Fibroblast of skin of back (primary cell): ENCODE measurements at regions not wholly inside any gene's neighbourhood (a gene's known extent, or its start where the extent isn't known, plus 50 kb on each side); places are given as distances from the start of the nearest gene placed in this dataset.

Source experiments
- DNase-seq: peaks from one replicate; pipeline ENCODE4 v3.0.0-alpha.2; 2013

- no peak for DNase-seq
Observed at GRCh38 chr18:57249179-57249578, 102.3 kb downstream of the BOD1L2 start.

DNA sequence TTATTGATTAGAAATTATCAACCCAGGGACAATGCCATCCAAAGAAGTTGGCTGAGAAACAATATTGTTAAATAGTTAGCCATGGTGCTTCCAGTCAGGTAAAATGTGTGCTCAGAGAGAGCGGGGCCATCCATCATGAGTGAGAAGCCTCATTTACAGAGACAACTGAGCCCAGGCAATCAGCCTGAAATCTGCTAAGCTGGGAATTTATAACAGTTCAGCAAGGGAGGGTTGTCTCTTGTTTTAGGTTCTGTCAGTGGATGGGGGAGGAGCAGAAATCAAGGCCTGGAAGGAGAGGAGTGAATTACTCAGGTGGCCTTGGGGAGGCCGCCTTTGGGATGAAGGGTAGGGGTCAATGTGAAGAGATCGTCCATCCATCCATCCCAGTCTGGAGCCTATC, 102.5 kb upstream of the ST8SIA3 start:
- DNase-seq, result no peak

- no peak for DNase-seq
Observed at GRCh38 chr18:57251747-57252146, 100.6 kb upstream of the ST8SIA3 start.

DNA sequence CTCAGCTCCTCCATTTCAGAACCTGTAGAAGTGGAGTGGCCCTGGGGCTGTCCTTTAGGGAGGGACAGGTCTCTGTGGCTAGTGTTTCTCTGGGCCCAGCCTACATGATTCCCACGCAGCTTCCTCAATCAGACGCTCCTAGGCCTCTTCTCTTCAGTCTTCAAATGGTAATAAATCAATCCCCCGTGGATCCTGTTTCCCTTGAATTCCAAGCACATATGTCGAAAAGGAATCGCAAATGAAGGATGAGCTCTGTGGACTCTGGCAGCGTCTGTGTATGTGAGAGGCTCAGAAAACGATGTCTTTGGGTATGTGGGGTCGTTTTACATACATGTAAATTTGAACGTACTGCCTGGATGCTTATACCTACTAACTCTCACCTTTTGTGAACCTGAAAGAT, 98.5 kb upstream of the ST8SIA3 start:
- no peak for DNase-seq

GRCh38 chr18:57258131-57258777, 94.1 kb upstream of the ST8SIA3 start:
- no peak for DNase-seq

DNA sequence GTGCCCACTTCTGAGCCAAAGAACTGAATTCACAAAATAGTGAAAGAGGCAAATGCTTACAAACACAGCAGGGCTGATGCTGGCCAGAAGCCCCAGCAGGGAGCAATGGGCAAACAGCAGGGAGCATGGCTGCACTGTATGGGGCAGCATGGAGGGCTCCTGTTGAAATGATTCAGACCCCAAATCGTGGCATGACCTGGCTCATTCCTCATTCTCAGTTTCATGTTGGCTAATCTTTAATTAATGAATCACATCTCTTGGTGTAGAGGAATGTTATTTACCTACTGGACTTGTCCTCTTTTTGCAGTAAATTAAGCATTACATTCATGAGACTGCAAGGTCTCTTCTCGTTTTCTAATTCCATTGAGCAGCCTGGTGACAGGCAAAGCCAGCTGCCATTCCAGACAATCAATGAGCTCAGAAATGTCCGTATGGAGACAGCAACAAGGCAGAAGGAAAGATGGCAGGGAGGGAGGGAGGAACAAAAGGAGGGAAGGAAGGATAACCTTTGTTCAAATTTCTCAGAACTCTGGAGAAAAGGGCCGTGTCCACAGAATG, 84.9 kb upstream of the ST8SIA3 start:
- no peak for DNase-seq

GRCh38 chr18:57269756-57270155, 82.6 kb upstream of the ST8SIA3 start:
- no peak for DNase-seq

DNA sequence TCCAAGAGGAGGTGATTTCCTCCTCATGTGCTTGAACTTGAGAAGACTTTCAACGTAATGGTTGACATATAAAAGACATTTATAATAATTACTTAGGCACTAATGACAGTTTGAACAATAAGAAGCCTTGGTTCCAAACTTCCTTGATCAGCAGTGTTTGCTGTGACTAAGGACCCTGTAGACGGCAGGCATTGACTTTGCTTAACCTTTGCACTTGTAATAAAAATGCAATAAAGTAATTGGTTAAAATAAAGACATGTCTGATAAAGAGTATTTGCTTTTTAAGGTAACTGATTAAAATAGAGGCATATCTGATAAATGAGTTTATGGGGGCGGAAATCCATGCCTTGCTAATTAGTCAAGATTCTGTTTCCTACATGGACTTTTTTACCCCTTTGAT, 82.2 kb upstream of the ST8SIA3 start:
- DNase-seq, result no peak

DNA sequence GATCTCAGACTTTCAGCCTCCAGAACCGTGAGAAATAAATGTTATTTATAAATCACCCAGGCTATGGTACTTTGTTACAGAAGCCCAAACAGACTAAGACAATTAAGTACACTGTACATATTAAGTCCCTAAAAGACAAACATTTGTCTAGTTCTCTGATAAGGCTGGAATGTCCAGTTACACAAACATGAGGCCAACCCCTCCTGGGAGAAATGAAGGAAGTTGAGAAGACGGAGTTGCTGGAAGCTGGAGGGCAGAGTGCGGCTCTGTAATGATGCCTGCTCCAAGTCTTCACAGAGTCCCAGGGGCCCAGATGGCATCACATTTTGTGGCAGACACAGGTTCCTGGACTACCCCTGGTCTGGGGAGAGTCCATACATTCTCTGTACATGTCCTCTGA, 79.2 kb upstream of the ST8SIA3 start:
- no peak for DNase-seq

DNA sequence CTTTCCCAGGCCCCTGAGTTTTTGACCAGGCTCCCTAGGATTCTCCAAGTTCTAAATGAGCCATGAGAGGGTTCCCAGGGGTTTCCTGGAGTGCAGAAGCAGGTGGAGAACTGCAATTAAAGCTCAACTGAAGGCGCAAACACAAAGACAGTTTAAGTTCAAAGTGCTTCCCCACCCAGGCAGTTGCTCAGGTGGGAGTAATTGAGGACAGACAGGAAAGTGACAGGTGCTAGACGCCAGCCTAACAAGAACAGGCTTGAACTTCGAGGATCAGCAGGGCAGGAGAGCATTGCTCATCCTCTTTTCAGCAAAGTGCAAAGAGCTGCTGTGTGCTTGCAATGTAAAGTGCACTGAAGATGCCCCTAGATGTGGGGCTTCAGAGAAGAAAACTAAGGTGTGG, 77.2 kb upstream of the ST8SIA3 start:
- no peak for DNase-seq

GRCh38 chr18:57276829-57277228, 75.5 kb upstream of the ST8SIA3 start:
- DNase-seq, result no peak

DNA sequence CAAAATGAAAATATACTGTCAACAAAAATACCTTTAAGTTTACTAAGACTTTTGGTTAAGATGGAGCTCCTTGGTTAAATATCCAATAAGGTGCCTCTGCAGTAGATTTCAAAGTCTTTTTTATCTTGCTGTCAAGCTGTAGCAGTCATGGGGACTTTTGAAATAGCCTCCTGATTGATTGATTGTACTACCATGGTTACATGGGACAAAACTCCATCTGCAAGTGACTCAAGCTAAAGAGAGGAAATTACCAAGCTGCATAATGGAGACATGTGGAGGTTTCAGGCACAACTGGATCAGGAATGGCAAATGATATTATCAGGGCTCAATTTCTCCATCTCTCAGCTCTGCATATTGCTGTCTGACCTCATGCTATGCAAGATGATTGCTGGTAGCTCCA, 73.4 kb upstream of the ST8SIA3 start:
- DNase-seq, result no peak

- DNase-seq, result no peak
Observed at GRCh38 chr18:57281519-57281918, 70.8 kb upstream of the ST8SIA3 start.

GRCh38 chr18:57286949-57287348, 65.4 kb upstream of the ST8SIA3 start:
- DNase-seq, result no peak

DNA sequence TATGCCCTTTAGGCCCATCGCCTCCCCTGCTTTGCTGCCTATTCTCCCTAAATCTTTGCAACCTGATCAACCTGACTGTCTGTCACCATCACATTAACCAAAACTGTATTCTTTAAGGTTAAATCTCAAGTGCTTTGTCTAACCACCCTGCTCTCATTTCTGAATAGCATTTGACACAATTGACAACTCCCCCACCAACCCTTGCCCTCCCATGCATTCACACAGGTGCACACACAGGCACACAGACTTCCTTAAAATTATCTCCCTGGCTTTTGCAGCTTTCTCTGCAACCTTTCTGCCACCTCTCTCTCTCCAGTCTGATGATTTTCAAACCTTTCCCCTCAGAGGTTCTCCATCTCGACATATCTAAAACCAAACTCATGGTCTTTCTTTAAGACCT, 64.6 kb upstream of the ST8SIA3 start:
- DNase-seq, result no peak

DNA sequence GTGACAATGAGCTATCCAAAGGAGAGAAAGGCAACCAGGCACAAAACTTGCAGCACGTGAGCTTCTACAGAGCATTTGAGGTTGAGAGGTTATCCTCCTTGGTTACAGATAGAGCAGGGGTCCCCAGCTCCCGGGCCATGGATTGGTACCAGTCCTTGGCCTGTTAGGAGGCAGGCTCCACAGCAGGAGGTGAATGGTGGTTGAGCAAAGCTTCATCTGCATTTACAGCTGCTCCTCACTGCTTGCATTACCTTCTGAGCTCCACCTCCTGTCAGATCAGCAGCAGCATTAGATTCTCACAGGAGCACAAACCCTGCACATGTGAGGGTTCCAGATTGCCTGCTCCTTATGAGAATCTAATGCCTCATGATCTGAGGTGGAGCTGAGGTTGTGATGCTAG, 57.8 kb upstream of the ST8SIA3 start:
- no peak for DNase-seq

DNA sequence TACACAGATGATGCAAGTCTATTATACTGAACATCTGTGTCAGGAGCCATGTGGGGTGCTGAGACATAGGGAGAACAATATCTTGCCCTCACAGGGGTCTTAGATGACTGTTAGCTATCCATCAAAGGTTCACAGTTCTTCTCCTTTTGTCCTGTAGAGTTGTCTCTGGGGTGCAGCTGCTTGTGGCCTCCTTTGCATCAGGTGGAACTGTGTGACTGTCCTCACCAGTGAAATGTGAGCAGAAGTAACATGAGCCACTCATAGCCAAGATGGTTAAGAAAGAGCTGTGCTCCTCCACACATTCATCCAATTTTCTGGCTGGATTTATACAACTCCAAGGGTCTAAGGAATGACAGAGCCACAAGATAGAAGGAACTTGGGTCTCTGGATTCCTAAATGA, 56.0 kb upstream of the ST8SIA3 start:
- DNase-seq, result no peak

- DNase-seq, result no peak
Observed at GRCh38 chr18:57297306-57297705, 55.1 kb upstream of the ST8SIA3 start.

DNA sequence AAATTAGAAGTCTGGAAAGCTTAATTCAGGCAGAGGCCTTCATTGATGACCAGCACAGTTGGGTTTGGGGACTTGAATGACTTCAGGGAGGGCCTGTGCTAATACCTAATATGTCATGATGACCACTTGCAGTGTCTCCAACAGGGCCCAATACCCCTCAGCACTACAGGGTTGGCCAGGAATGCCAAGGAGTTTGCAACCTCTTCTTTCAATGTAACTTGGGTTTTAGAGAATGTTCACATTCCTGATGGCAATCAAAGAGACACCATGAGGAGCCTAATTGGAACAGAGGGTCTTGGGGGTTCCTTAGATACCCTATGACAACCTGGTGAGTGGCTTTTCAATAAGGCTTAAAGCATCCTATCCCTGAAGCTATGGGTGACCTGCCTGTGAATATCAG, 52.4 kb upstream of the ST8SIA3 start:
- DNase-seq, result no peak

DNA sequence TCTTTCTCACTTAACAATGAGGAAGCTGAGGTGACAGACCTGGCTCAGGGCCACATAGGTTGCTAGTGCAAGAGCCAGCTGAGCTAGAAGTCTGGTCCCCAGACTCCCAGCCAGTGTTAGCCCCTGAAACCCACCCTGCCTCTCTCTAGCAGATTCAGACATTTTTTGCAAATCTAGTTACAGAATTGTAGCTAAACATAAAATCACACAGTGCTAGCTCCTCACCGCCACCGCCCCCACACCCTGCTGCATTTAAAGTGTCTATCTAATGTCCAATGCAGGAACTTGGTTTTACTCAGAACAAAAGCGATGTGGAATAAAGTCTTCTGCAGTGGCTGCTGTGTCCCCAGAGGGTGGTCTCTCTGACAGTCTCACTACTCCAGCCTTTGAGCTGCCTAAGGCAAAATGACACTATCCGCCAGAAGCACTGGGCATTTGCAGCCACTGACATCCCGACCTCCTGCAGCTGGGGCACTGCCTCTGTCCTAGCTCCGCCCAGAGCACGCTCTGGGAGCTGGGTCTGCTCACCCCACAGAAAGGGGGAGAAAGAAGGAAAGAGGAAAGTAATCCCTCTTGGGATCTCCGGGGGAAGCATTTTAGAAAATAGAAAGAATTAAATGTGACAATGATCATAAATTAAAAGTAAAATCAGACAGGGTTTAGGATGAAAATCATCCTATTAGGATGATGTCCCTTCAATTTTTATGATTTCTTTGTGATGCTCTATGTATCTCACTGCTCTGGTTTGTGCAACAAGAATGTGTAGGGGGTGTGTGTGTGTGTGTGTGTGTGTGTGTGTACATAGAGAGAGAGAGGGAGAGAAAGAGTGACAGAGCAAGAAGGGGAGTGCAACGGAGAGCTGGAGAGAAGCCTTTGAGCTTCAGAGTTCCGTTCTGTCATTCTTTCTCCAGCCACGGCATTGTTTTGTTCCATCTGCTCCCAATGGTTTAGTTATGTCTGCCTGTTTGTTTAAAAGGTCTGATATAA, 50.5 kb upstream of the ST8SIA3 start:
- no peak for DNase-seq
